H9 (cell line): ENCODE measurements at regions not wholly inside any gene's neighbourhood (a gene's known extent, or its start where the extent isn't known, plus 50 kb on each side); places are given as distances from the start of the nearest gene placed in this dataset.

Experiments
- DNase-seq: peaks from one replicate; pipeline ENCODE4 v3.0.0-alpha.2; 2017
- H2AFZ ChIP-seq: one replicate; pipeline ENCODE4 v1.6.1; 2013; ENCODE audit warnings: mild to moderate bottlenecking, low read length, control low read depth, moderate library complexity
- H2AK5ac ChIP-seq: 2 replicates; pipeline ENCODE4 v1.6.1; 2013; ENCODE audit warnings: low read length, control low read depth, mixed read lengths; ENCODE audit not compliant: insufficient read length
- H2BK120ac ChIP-seq: one replicate; pipeline ENCODE4 v1.6.1; 2013; ENCODE audit warnings: low read depth, mild to moderate bottlenecking, low read length, control low read depth, inconsistent platforms; ENCODE audit not compliant: poor library complexity, severe bottlenecking
- H2BK12ac ChIP-seq: 2 replicates; pipeline ENCODE4 v1.6.1; 2013; ENCODE audit warnings: low read length, control low read depth, mixed read lengths, low read depth; ENCODE audit not compliant: insufficient read length
- H2BK15ac ChIP-seq: 2 replicates; pipeline ENCODE4 v1.6.1; 2013; ENCODE audit warnings: low read depth, low read length, control low read depth
- H2BK20ac ChIP-seq: one replicate; pipeline ENCODE4 v1.6.1; 2013; ENCODE audit warnings: low read depth, mild to moderate bottlenecking, low read length, control low read depth, inconsistent platforms; ENCODE audit not compliant: poor library complexity, severe bottlenecking
- H2BK5ac ChIP-seq: 2 replicates; pipeline ENCODE4 v1.6.1; 2013; ENCODE audit warnings: low read length, control low read depth, mixed read lengths; ENCODE audit not compliant: insufficient read length
- H3K14ac ChIP-seq: 2 replicates; pipeline ENCODE4 v1.6.1; 2013; ENCODE audit warnings: low read length, control low read depth; ENCODE audit not compliant: insufficient read depth
- H3K18ac ChIP-seq: 2 replicates; pipeline ENCODE4 v1.6.1; 2013; ENCODE audit warnings: low read depth, mild to moderate bottlenecking, mixed read lengths, low read length, control low read depth; ENCODE audit not compliant: insufficient read length
- H3K23ac ChIP-seq: 2 replicates; pipeline ENCODE4 v1.6.1; 2013; ENCODE audit warnings: low read length, control low read depth, mixed read lengths, low read depth; ENCODE audit not compliant: insufficient read length
- H3K23me2 ChIP-seq: 2 replicates; pipeline ENCODE4 v1.6.1; 2013; ENCODE audit warnings: low read depth, mild to moderate bottlenecking, mixed read lengths, low read length, control low read depth; ENCODE audit not compliant: insufficient read length, poor library complexity, severe bottlenecking
- H3K27ac ChIP-seq: 2 replicates; pipeline ENCODE4 v1.5.1; 2013; ENCODE audit warnings: low read length, control low read depth, mixed read lengths, low read depth; ENCODE audit not compliant: insufficient read length
- H3K27me3 ChIP-seq: 2 replicates; pipeline ENCODE4 v1.6.1; 2013; ENCODE audit warnings: low read length, control low read depth, inconsistent platforms; ENCODE audit not compliant: insufficient read depth
- H3K4ac ChIP-seq: 2 replicates; pipeline ENCODE4 v1.6.1; 2013; ENCODE audit warnings: low read depth, mild to moderate bottlenecking, control low read depth, inconsistent platforms, low read length, moderate library complexity
- H3K4me1 ChIP-seq: 2 replicates; pipeline ENCODE4 v1.6.1; 2013; ENCODE audit warnings: low read length, control low read depth, inconsistent platforms; ENCODE audit not compliant: insufficient read depth
- H3K4me2 ChIP-seq: 2 replicates; pipeline ENCODE4 v1.6.1; 2013; ENCODE audit warnings: low read length, control low read depth, mixed read lengths; ENCODE audit not compliant: insufficient read length, insufficient read depth
- H3K56ac ChIP-seq: 2 replicates; pipeline ENCODE4 v1.6.1; 2013; ENCODE audit warnings: low read depth, mild to moderate bottlenecking, mixed read lengths, low read length, control low read depth; ENCODE audit not compliant: insufficient read length
- H3K79me1 ChIP-seq: 2 replicates; pipeline ENCODE4 v1.6.1; 2013; ENCODE audit warnings: low read depth, mild to moderate bottlenecking, moderate library complexity, low read length, control low read depth, inconsistent platforms; ENCODE audit not compliant: insufficient read depth, poor library complexity, severe bottlenecking
- H3K79me2 ChIP-seq: 2 replicates; pipeline ENCODE4 v1.6.1; 2013; ENCODE audit warnings: low read length, control low read depth, inconsistent platforms; ENCODE audit not compliant: insufficient read depth
- H3K9ac ChIP-seq: 2 replicates; pipeline ENCODE4 v1.6.1; 2013; ENCODE audit warnings: low read length, control low read depth, mixed read lengths; ENCODE audit not compliant: insufficient read length; ENCODE audit errors: extremely low read depth
- H3K9me3 ChIP-seq: one replicate; pipeline ENCODE4 v1.6.1; 2013; ENCODE audit warnings: low read depth, low read length, inconsistent platforms; ENCODE audit not compliant: control insufficient read depth
- H3T11ph ChIP-seq: one replicate; pipeline ENCODE4 v1.6.1; 2013; ENCODE audit warnings: mild to moderate bottlenecking, low read length, control low read depth, inconsistent platforms
- H4K20me1 ChIP-seq: one replicate; pipeline ENCODE4 v1.6.1; 2013; ENCODE audit not compliant: control insufficient read depth, insufficient read length, insufficient read depth
- H4K5ac ChIP-seq: 2 replicates; pipeline ENCODE4 v1.6.1; 2013; ENCODE audit warnings: low read depth, mild to moderate bottlenecking, mixed read lengths, low read length, control low read depth; ENCODE audit not compliant: insufficient read length
- H4K8ac ChIP-seq: replicated peaks from 2 replicates; pipeline ENCODE4 v1.6.1; 2013; ENCODE audit warnings: low read length, control low read depth, mixed read lengths, low read depth; ENCODE audit not compliant: insufficient read length
- H4K91ac ChIP-seq: 2 replicates; pipeline ENCODE4 v1.6.1; 2013; ENCODE audit warnings: low read depth, mild to moderate bottlenecking, moderate library complexity, mixed read lengths, low read length, control low read depth; ENCODE audit not compliant: insufficient read length
- H3K27ac Mint-ChIP-seq, 3 experiments: 2 replicates in 2 of 3; 3 replicates in 1 of 3; pipeline ENCODE4 v1.8.0; 2020 to 2021; ENCODE audit warnings: mixed read lengths in 3 of 3, mild to moderate bottlenecking in 1 of 3, moderate library complexity in 1 of 3
- H3K27me3 Mint-ChIP-seq: 2 replicates; pipeline ENCODE4 v1.8.0; 2021; ENCODE audit warnings: low read depth, mild to moderate bottlenecking, moderate library complexity, mixed read lengths
- H3K36me3 Mint-ChIP-seq, 3 experiments: 2 replicates in 2 of 3; 3 replicates in 1 of 3; pipeline ENCODE4 v1.8.0; 2020 to 2021; ENCODE audit warnings: low read depth in 3 of 3, mixed read lengths in 3 of 3; ENCODE audit not compliant: insufficient read depth in 1 of 3
- H3K4me1 Mint-ChIP-seq, 2 experiments: 2 replicates each; pipeline ENCODE4 v1.8.0; 2020; ENCODE audit warnings: mixed read lengths in 2 of 2
- H3K4me3 Mint-ChIP-seq, 2 experiments: 2 replicates in 1 of 2; 3 replicates in 1 of 2; pipeline ENCODE4 v1.8.0; 2020 to 2021; ENCODE audit warnings: mild to moderate bottlenecking in 2 of 2, mixed read lengths in 2 of 2, moderate library complexity in 1 of 2
- H3K9me3 Mint-ChIP-seq, 2 experiments: 2 replicates in 1 of 2; 3 replicates in 1 of 2; pipeline ENCODE4 v1.8.0; 2020; ENCODE audit warnings: mild to moderate bottlenecking in 2 of 2, mixed read lengths in 2 of 2, moderate library complexity in 1 of 2
- CTCF ChIP-seq: fragments of 200-600 bp; sonication (generic); conservative IDR thresholded peaks from 3 replicates; pipeline ENCODE4 v1.8.0; 2021; ENCODE audit warnings: antibody characterized with exemption, mild to moderate bottlenecking
- WGBS: extraction: QIAGEN DNeasy Blood & Tissue Kit; methylation state at CpG from one replicate; pipeline ENCODE4 v1.1.7; 2013; ENCODE audit warnings: missing lambda C conversion rate, low lambda C conversion rate, mixed read lengths; ENCODE audit not compliant: insufficient read length; ENCODE audit errors: extremely low coverage; 5-methylcytosine and 5-hydroxymethylcytosine counted together

GRCh38 chr14:83826838-83827237, 1703.1 kb upstream of the FLRT2 start:
- no peak overlapping the region for H2BK12ac ChIP-seq
- no CpG with 5 or more reads among the region's 6 CpGs for WGBS
- no peaks in the 10 kb centered on the region for H3K27me3 ChIP-seq
- peaks cover 8% of the 10 kb centered on the region for H3K4me1 ChIP-seq
- no peak overlapping the region for H4K91ac ChIP-seq
- no peak overlapping the region for H3K18ac ChIP-seq
- Mint-ChIP-seq H3K4me1 (peaks cover 17 to 19% of the 10 kb centered on the region in 2 experiments), H3K27me3 (no peaks in the 10 kb centered on the region), H3K27ac (peak overlapping the region in 1 of 3 experiments; percentile 1; a peak in 2 of 7 replicates), H3K9me3 (no peaks in the 10 kb centered on the region), H3K36me3 (peaks cover 0 to 2% (median 0%) of the 10 kb centered on the region in 3 experiments; a peak in 1 of 7 replicates), H3K4me3 (no peak overlapping the region)
- no peak overlapping the region for H3K56ac ChIP-seq
- H3K4ac ChIP-seq, result no peak overlapping the region
- H3K79me1 ChIP-seq, result no peaks in the 10 kb centered on the region
- H4K5ac ChIP-seq, result no peak overlapping the region
- H3K27ac ChIP-seq, result no peak overlapping the region
- no peak overlapping the region for H3K9ac ChIP-seq
- H4K8ac ChIP-seq, result no peak overlapping the region
- no peaks in the 10 kb centered on the region for H3K79me2 ChIP-seq
- H3K14ac ChIP-seq, result no peak overlapping the region
- no peak overlapping the region for H2AK5ac ChIP-seq
- H2BK20ac ChIP-seq, result no peak overlapping the region
- H3K9me3 ChIP-seq, result no peaks in the 10 kb centered on the region
- H3T11ph ChIP-seq, result no peak overlapping the region
- no peak overlapping the region for H3K4me2 ChIP-seq
- no peak overlapping the region for H2BK5ac ChIP-seq
- no peak overlapping the region for H3K23ac ChIP-seq
- TF ChIP-seq CTCF, result no peak
- H2BK120ac ChIP-seq, result no peak overlapping the region
- no peaks in the 10 kb centered on the region for H3K23me2 ChIP-seq
- H4K20me1 ChIP-seq, result no peaks in the 10 kb centered on the region
- H2BK15ac ChIP-seq, result no peak overlapping the region
- no peak for DNase-seq
- H2AFZ ChIP-seq, result no peak overlapping the region
